NK-92 (cell line): ENCODE measurements at regions not wholly inside any gene's neighbourhood (a gene's known extent, or its start where the extent isn't known, plus 50 kb on each side); places are given as distances from the start of the nearest gene placed in this dataset.

ENCODE experiments used
- DNase-seq: peaks from one replicate; lab custom pipeline; 2025; ENCODE audit not compliant: unreplicated experiment; lab: John Stamatoyannopoulos, UW

DNA sequence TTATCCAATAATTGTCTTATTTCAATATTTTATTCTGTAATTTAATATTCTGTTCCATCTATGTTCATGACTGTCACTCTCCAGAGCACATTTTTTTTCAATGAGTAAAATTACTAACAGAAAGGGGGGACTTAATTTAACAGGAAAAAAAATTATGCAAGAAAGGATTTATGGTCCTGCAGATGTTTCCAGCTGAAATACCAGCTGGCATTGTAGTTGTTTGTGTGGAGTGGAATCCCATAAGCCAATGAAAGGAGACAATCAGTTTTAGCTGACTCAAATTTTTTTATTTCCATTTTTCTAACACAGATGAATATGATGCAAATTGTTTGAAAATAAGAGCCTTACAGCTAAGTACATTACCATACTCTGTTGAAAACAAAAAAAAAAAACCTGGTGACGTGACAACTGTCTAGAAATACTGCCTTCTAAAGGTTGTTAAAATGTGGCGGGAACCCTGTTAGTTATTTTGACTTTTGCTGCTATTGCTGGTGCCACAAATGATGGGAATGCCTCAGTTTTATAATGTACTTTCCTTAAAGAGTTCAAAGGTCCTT lies 389.1 kb downstream of the ETS1 start:
- no peak for DNase-seq

DNA sequence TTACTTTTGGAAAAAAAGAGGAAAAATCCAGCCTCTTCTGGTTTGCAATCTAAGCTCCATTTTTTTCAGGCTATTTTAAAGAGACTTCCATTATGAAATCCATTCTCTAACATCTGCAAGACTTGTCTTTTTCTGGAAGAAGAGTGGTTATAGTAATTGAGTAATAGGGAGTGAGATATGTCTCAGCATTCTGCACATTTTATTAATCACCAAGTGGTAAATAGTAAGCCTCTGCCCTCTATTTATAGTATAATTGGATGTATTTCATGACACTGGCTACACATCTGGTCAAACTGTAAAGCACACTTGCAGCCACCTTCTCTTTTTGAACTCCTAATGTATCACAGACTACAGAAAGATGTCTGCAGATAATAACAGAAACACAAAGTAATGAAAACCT lies 391.1 kb downstream of the ETS1 start:
- DNase-seq: no peak

DNA sequence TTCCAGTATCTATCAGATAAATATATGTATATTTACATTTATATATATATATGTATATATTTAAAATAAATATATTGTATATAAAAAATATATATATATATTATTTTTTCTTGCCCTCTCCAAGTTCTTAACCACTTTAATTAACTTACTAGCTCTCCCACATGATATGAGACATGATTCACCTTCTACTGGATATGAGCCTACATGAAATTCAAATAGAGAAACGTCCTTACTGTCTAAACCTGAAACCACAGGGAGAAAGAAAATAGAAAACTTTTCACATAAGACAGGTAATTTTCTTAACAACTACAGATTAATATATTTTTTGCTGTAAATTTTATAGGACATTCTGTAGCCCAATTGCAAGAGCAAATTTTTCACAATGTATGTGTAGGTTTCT lies 391.6 kb downstream of the ETS1 start:
- no peak for DNase-seq

DNA sequence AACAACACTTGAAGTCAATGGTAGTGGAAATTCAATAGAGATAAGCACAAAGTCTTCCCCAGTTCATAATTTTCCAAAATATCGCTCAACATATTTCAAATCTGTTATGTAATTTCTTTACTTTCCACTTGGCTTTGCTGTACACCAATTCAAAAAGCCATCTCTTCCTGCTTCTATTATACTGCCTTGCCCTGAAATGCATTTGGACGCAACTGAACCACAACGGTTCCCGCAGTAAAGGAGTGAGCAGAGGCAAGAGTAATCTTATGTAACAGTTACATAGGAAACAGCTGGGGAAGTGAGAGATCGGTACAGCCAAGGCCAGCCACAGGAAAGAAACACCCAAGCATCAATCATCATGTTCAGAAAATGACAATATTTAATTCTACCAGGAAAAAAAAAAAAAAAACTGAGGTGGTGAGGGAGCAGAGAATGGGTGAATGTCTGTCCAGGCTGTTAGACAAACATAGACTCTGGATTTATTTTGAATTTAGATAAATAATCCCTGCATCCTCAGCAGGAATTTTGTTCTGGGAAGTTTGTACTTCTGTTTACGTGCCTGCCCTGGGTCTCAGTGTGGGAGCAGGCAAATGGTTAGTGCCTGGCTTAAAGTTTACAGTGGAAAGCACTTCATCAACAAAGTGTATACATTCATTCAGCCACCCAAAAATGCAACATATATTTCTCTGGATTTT lies 392.2 kb downstream of the ETS1 start:
- DNase-seq: no peak

DNA sequence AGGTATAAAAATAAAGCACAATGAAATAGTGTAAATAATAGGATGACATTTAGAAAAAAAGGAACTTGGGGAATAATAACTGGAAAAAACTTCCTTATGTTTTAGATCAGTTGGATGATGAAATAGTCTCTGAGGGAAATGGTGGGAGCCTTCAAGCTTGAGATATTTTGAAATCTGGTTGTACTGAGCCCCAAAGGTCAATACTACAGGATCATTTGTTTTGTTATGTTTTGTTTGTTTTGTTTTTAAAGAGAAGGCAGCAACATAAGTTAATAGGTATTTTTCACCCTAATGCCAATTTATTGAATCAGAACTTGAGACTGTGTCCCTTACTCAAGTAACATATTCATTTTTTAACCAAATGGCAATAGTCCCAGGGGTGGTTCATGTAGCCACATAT lies 393.1 kb downstream of the ETS1 start:
- DNase-seq: no peak

DNA sequence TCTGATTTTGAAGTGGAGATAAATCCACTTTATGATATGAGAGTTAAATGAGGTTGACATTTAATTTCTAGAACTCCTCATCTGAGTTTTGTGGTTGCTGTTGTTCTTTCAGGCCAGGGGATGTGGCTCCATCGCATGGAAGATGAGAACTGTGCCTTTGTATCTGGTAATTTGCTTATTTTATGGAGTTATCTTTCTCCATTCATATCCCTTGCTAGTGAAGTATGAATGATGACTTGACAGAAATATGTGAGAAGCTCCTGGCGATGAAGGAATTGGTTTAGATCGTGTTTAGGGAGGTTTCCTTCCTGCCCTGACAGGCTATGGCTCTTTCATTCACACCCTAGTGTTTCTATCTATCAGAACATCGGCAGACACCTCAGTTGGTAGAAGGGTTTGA lies 393.7 kb downstream of the ETS1 start:
- DNase-seq: no peak

DNA sequence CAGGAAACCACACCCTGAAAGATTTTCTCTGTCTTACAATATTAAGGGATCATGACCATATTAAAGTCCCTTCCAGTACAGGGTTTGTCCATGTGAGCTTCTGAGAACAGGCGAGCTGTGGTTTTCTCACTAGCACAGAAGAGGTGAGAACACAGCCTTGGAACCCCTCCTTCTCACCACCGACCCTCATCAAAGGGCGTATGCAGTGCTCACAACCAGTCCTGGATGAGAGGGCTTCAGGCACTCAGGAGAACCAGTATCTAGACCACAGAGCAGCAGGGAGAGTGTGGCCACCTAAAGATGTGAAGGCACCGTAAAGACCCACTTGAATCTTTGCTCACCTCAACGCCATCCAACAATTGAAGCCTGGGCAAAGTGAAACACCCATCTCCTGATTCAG lies 397.0 kb downstream of the ETS1 start:
- DNase-seq: no peak

DNA sequence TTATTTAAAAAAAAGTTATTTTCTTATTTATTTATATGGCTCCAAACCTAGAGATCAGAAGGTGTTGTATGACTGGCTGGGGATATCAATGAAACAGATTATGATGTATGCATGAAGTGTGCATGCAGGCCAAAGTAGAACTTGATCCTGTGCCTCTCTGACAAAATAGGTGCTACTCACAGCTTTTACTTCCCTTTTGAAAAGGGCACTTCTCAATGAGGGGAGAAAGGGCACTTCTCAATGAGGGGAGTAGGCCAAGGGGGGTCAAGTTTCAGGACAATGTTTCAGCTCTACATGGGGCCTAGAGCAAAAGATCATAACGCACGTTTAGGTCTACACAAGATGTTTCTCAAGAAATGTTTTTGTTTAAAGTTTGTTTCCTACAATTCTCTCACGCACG lies 397.5 kb downstream of the ETS1 start:
- DNase-seq: no peak

DNA sequence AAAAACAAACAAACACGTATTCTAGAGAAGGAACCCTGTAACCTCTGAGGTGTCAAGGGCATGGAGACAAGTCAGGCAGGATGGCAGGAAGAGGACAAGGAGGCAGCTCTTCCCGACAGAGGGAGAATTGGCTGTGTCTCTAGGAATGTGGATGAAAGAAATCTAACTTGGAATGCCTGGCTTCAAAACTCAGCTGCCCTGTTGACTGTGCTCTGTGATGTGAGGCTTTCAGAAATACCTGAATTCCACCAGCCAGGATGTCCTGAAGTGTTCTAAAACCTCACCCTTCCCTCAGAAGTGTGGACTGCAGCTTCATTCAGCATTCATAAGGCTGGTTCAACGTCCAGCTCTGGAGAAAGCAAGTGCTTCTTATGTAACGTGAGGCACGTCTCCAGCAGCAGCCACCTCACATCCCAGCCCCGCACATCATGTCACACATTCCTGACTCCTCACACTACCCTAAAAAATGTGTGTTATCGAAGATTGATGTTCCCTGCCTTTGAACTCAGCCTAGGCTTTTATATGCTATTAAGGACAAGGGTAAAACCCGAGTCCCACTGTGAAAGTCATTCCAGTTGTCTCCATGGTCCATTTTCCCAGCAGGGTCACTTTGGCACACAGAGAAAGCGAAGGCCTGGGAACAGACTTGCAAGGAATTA lies 398.9 kb downstream of the ETS1 start:
- no peak for DNase-seq

DNA sequence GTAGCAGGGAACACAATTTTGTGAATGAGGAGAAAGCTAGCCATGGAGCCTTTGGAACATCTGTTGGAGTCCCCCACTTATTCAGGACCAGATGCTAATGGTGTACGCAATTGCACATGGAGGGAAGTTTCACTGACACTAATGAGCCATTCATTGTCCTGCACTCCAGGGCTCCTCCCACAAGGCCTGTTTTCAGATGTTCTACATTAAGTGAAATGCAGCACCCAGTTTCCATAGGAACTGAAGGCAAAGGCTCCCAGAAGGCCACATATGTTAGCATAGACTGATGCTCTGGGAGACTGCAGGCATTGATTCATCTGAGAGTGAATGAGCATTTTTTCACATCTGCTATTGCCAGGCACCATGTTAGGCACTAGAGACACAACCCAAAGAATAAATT lies 399.5 kb downstream of the ETS1 start:
- no peak for DNase-seq

DNA sequence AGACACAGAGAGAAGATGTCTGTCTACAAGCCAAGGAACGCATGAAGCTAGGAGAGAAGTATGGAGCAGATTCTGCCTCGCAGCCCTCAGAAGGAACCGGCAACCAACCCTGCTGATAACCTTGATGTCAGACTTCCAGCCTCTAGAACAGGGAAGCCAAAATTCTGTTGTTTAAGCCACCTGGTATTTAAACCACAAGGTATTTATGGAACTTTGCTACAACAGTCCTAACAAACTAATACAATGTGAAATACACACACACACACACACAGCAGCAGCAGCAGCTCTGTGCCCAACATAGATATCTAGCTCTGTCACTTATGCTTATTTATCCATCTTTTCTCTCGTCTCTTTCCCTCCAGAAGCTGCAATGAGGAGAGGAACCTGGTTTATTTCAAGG lies 400.0 kb downstream of the ETS1 start:
- DNase-seq: no peak

DNA sequence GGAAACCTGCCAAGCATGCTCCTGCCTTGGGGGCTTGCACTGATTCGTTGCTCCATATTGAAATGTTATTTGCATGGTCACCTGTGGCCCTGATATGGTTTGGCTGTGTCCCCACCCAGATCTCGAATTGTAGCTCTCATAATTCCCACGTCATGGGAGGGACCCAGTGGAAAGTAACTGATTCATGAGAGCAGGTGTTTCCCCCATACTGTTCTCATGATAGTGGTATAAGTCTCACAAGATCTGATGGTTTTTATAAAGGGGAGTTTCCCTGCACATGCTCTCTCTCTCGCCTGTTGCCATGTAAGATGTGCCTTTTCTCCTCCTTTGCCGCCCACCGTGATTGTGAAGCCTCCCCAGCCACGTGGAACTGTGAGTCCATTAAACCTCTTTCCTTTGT lies 402.4 kb downstream of the ETS1 start:
- no peak for DNase-seq

DNA sequence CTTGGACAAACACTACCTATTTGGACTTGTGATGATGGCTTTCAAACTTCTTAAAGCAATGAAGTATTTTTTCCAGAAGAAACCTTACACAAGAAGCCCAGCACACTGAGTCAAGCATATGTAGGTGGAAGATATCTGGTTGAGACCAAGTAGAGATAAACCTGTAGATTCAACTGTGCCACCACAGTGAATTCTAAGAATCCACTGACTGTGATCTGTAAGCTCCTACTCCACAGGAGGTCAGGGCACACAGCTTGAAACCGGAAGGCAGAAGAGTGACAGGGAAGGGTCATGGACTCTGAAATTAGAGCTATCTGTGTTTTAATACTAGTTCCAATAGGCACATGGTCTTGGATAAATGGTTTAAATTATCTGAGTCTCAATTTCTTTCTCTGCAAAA lies 404.5 kb downstream of the ETS1 start:
- DNase-seq: no peak

DNA sequence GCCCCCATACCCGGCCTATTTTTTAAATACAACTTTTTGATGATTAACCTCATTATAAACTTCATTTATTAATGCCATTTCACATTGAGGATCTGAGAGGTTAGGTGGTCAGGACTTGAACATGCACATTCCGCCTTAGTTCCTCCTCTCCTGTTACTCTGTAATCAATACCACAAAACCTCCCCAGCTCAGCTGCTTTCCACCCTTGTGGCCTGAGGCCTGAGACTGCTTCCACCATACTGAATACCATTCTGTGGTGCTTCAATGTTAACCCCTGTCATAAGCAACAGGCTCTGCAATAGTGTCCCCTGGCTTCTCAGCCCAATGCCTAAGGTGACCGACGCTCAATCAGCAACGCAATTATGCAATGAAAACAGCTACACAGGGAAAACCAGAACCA lies 405.4 kb downstream of the ETS1 start:
- no peak for DNase-seq

DNA sequence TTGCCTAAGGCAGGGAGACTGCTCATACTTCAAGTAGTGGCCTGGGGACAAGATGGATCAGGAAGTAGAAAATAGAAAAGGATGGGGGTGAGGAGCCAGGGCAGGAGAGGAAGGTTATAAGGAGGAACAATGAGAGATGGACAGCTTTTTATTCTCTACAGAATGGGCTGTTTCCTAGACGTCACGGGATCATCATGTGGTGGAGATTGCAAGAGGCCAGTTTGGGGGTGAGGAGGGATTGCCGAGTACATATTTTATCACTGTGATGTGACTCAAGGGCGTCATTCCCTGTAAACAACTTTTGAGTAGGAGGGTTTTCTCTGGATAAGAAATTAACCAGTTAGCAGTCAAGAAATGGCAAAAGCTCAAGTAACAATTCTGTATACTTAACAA lies 406.3 kb downstream of the ETS1 start:
- no peak for DNase-seq

DNA sequence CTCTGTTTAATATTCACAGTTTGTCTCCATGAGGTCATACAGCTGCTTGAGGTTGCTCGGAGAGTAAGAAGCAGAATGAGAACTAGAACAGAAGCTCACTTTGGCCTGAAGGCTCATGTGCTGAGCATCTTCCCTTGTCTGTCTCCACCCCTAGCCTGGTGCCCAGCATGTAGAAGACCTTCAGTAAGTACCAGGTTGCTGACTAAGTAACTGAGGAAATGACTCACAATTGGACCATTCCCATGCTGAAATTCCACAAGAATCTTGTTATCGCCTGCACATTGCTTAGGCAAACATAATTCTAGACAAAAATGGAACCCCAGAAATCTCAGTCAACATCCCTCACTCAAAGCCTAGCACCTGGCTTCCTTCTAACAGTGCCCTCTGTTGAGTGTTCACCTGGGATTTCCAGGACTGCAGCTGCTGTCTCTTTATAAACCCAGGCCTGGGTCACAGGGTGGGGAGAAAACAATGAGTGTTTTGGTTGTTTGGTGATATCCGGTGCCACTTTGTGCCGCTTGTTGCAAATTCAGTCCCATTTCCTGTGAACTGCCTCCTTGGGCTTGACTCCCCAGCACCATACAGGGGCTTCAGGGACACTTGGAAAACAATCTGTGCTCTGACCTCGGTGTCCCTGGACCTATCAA lies 406.8 kb downstream of the ETS1 start:
- DNase-seq: no peak

DNA sequence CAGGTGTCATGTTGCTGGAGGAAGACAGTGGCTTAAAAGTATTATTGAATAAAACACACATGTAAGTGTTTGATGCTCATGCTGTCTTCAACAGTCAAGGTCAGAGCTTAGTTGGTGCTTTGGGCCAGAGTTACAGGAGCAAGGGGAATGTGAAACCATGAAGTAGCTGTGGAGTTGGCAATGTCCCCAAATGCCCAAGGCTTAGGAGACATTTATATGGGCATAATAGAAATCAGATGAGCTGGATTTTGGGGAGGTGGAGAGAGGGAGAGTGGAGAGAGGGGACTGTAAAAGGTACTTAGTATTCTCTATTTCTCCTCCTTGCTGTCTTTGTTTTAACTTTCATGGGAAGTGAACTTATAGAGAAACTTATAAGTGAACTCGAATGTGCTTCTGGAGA lies 407.8 kb downstream of the ETS1 start:
- DNase-seq: no peak

DNA sequence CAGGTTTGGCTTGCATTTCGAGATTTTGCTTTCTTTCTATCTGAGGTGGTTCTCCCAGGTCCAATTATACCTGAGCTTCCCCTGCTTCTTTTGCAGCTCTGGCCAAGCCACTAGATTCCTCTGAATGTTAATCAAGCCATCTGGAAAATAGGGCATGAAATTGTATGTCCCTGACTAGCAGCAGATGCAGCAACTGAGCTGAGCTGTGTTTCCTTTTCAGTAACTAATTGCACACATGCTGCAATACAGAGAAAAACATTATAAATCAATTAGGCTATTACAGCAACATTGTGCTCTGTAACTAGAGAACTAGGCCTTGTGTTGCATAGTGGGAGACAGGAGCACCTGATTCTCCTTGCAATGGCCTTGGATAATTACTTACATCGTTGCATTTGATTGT lies 408.3 kb downstream of the ETS1 start:
- DNase-seq: no peak

DNA sequence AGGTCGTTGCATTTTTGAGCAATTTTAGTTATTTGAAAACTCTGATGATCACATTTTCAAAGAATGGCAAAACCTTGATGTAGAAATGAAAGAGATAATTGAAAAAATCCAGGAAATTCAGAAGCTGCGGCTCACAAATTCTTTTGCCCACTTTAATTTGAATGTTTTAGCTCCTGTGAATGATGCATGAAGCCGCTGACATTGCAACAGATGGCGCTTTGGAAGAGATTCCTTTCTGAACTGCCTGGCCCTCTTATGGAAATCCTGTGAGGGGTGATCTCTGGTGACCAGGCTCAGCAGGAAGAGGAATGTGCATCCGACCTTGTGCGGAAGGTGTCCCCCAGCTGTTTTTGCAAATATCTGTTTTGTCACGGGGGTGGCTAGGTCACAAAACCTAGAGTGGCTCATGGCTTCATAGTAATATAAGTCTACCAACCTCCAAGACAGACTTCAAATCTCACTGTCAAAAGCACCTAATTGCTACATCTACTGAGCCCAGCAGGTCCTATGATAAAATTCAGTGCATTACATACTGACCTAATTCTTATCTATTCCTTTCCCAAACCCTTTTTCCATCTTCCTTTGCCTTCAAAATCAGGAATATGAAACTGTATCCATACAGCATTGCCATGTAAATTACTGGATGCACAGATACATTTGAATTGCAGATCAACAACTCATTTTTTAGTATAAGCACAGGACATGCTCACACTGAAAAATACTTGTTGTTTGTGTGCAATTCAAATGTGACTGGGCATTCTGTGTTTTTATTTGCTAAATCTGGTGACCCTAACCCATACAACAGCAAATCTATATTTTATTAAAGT lies 412.7 kb downstream of the ETS1 start:
- no peak for DNase-seq

DNA sequence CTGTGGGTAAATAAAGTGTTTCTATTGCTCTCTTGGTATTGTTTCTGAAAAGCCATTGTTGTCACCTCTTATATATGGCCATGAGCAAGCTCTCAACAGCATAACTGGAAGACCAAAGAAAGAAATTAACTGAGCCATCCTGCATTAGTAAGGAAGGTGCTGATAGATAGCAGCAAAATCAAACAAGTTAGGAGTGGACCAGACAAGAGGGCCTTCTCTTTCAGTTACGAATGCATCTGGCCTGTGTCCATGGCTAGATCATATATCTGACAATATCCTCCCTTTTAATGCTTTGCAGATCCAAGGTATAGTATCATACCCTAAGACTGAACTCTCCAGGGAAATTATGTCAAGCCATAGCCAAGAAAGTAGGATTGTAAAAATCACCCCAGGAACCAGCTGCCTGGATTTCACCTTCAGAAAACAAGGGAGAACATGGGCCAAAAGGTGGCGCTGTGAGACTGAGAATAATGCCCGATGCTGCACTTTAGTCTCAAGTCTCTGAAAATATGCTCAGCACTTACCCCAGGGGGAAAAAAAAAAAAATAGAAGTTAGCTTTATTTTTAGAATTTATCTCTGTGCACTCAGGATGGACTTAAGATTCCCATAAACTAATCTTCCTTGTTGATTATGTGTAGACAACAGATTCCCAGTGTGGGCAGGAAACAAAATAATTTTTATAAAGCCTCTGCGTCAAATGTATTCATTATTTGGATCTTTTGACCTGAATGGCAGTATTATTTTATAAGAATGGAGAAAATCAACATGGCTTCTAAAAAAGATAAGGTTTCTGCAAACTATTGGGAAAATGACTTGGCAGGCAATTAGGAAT lies 415.1 kb downstream of the ETS1 start:
- DNase-seq: peak; percentile 18

DNA sequence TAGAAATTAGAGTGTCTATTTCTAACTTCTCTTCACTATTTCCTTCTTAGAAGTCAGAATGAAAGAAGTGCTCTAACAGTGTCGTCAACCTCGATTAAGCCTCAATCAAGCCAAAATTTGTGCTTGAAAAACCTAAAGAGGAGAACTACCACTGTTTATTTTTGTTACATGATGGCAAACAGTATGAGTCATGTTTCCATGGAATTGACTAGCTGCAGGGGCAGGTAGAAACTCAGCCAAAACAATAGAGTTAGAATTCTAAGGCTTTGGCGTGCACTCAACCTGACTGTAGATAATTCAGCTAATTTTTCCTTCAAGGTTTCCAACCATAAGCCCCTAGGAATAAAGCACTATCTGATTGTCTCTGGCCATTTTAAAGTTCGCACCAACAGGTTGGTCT lies 415.9 kb downstream of the ETS1 start:
- DNase-seq: no peak
